ENCODE measurements at regions not wholly inside any gene's neighbourhood (a gene's known extent, or its start where the extent isn't known, plus 50 kb on each side); places are given as distances from the start of the nearest gene placed in this dataset.

DNA sequence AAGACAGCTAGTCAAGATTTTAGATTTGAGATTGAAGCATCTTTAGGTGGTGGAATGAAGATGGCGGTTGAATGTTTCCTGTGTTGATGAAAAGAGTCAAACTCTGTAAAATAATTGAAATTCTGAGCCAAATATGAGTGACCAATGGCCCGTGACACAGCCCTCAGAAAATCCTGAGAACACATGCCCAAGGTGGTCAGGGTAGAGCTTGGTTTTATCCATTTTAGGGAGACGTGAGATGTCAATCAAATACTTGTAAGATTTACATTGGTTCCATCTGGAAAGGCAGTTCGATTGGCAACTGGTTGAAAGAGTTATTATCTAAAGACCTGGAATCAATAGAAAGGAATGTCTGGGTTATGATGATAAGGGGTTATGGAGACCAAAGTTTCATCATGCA, 198.0 kb upstream of the AGAP1 start:
- no peaks in the 10 kb centered on the region for H3K27me3 ChIP-seq (replicated peaks; ENCODE audit: insufficient read depth, low read length)
- H3K79me2 ChIP-seq (ENCODE audit: low read length) = no peaks in the 10 kb centered on the region
- no peaks in the 10 kb centered on the region for H3K9me2 ChIP-seq (replicated peaks; ENCODE audit: insufficient read depth, low read length)
- no peak for DNase-seq
- H3K36me3 ChIP-seq (replicated peaks; ENCODE audit: insufficient read depth, low read length) = no peaks in the 10 kb centered on the region
- no peaks in the 10 kb centered on the region for H3K9me3 ChIP-seq (replicated peaks; ENCODE audit: insufficient read depth, low read length)
- H3K27ac ChIP-seq (ENCODE audit: low read length) = no peak overlapping the region
- no peak overlapping the region for H2AFZ ChIP-seq (ENCODE audit: low read length)
- H3K4me2 ChIP-seq (ENCODE audit: low read depth, low read length) = no peak overlapping the region
- H3K4me1 ChIP-seq (ENCODE audit: low read length) = peaks cover 25% of the 10 kb centered on the region
- no peak overlapping the region for H3K9ac ChIP-seq (ENCODE audit: low read length)
- H3F3A ChIP-seq (ENCODE audit: insufficient read depth, low read length) = no peaks in the 10 kb centered on the region; the same call in 1 of the 2 replicates
- H4K20me1 ChIP-seq (ENCODE audit: insufficient read depth, low read length) = no peaks in the 10 kb centered on the region
- no peak overlapping the region for H3K4me3 ChIP-seq (ENCODE audit: low read length)
- no peak for TF ChIP-seq EZH2 (optimal IDR thresholded peaks at IDR 0.05; ENCODE audit: low read depth, low read length)
- TF ChIP-seq, protein P1, sequence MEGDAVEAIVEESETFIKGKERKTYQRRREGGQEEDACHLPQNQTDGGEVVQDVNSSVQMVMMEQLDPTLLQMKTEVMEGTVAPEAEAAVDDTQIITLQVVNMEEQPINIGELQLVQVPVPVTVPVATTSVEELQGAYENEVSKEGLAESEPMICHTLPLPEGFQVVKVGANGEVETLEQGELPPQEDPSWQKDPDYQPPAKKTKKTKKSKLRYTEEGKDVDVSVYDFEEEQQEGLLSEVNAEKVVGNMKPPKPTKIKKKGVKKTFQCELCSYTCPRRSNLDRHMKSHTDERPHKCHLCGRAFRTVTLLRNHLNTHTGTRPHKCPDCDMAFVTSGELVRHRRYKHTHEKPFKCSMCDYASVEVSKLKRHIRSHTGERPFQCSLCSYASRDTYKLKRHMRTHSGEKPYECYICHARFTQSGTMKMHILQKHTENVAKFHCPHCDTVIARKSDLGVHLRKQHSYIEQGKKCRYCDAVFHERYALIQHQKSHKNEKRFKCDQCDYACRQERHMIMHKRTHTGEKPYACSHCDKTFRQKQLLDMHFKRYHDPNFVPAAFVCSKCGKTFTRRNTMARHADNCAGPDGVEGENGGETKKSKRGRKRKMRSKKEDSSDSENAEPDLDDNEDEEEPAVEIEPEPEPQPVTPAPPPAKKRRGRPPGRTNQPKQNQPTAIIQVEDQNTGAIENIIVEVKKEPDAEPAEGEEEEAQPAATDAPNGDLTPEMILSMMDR (IDR thresholded peaks at IDR 0.05; ENCODE audit: low read length) = no peak
- no peak for TF ChIP-seq EZH2phosphoT487 (IDR thresholded peaks at IDR 0.05; ENCODE audit: low read length)

DNA sequence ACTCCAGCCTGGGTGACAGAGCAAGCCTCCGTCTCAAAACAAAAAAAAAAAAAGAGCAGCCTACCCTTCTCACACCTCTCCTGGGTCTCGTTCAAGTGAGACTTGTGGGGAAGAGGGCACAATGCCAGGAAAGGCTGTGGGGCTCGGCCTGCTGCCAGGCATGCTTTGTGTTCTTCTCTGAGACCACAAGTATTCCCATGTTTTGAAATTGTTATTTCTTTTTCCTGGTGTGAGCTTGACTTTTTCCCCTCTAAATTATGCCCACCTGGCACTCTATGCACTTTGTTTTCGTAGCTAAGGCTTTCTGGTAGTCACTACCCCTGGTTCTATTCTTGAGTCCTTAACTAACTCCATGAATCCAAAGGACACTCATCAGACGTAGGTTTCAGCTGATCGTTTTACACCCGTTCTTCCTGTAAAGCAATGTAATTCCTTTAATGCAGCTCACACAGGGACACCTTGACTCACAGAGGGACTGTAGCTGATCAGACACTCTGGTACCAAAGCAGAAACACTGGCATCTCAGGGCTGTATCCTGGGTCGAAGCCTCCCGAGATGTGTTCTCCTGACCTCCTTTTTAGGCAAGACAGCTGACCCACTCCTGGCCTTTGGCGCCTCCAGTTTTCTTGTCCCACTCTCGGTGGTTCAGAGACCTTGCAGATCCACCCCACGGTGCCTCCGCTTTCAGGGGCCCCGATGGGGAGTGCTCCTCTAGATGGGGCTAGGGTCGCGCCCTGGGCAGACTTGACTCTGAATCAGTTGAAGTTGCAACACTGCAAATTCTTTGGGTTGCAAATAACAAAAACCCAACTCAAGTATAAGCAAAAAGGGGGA, 193.3 kb upstream of the AGAP1 start:
- Histone ChIP-seq H3K4me1 (ENCODE audit: low read length) (peaks cover 11% of the 10 kb centered on the region), H3K27me3 (replicated peaks; ENCODE audit: insufficient read depth, low read length) (no peaks in the 10 kb centered on the region), H3K79me2 (ENCODE audit: low read length) (no peaks in the 10 kb centered on the region), H3K4me2 (ENCODE audit: low read depth, low read length) (no peak overlapping the region), H2AFZ (ENCODE audit: low read length) (no peak overlapping the region), H3K4me3 (ENCODE audit: low read length) (no peak overlapping the region), H3K9me3 (replicated peaks; ENCODE audit: insufficient read depth, low read length) (no peaks in the 10 kb centered on the region), H3K36me3 (replicated peaks; ENCODE audit: insufficient read depth, low read length) (no peaks in the 10 kb centered on the region), H3K27ac (ENCODE audit: low read length) (no peak overlapping the region), H4K20me1 (ENCODE audit: insufficient read depth, low read length) (no peaks in the 10 kb centered on the region), H3K9ac (ENCODE audit: low read length) (no peak overlapping the region), H3F3A (ENCODE audit: insufficient read depth, low read length) (no peaks in the 10 kb centered on the region), H3K9me2 (replicated peaks; ENCODE audit: insufficient read depth, low read length) (no peaks in the 10 kb centered on the region)
- TF ChIP-seq, protein P1 (IDR thresholded peaks at IDR 0.05; ENCODE audit: low read length) = no peak
- TF ChIP-seq EZH2phosphoT487 (IDR thresholded peaks at IDR 0.05; ENCODE audit: low read length) = no peak
- no peak for TF ChIP-seq EZH2 (optimal IDR thresholded peaks at IDR 0.05; ENCODE audit: low read depth, low read length)
- DNase-seq = no peak

- no peaks in the 10 kb centered on the region for H3K27me3 ChIP-seq (replicated peaks; ENCODE audit: insufficient read depth, low read length)
- TF ChIP-seq EZH2 (optimal IDR thresholded peaks at IDR 0.05; ENCODE audit: low read depth, low read length) (no peak), EZH2phosphoT487 (IDR thresholded peaks at IDR 0.05; ENCODE audit: low read length) (no peak)
- TF ChIP-seq, protein P1 (IDR thresholded peaks at IDR 0.05; ENCODE audit: low read length) = no peak
- no peaks in the 10 kb centered on the region for H3K36me3 ChIP-seq (replicated peaks; ENCODE audit: insufficient read depth, low read length)
- no peaks in the 10 kb centered on the region for H3K9me3 ChIP-seq (replicated peaks; ENCODE audit: insufficient read depth, low read length)
- no peaks in the 10 kb centered on the region for H3K79me2 ChIP-seq (ENCODE audit: low read length)
- peaks cover 16% of the 10 kb centered on the region for H3K4me1 ChIP-seq (ENCODE audit: low read length)
- H4K20me1 ChIP-seq (ENCODE audit: insufficient read depth, low read length) = no peaks in the 10 kb centered on the region
- no peak overlapping the region for H3K4me2 ChIP-seq (ENCODE audit: low read depth, low read length)
- no peak overlapping the region for H3K4me3 ChIP-seq (ENCODE audit: low read length)
- H3K9me2 ChIP-seq (replicated peaks; ENCODE audit: insufficient read depth, low read length) = no peaks in the 10 kb centered on the region
- H3K27ac ChIP-seq (ENCODE audit: low read length) = no peak overlapping the region
- H2AFZ ChIP-seq (ENCODE audit: low read length) = no peak overlapping the region
- DNase-seq = no peak
- H3F3A ChIP-seq (ENCODE audit: insufficient read depth, low read length) = no peaks in the 10 kb centered on the region
- no peak overlapping the region for H3K9ac ChIP-seq (ENCODE audit: low read length)
These were observed 192.4 kb upstream of the AGAP1 start for GRCh38 chr2:235301202-235302076.

All from MM.1S (cell line).